ENCODE measurements at regions not wholly inside any gene's neighbourhood (a gene's known extent, or its start where the extent isn't known, plus 50 kb on each side); places are given as distances from the start of the nearest gene placed in this dataset.
A peak's percentile ranks its signal among the peaks of the same experiment; 100 is the strongest.
"Not testable (repeated sequence)": the region's sequence is repeated elsewhere in the genome, so short reads cannot be mapped to it uniquely, and the experiment has no call there.

DNA sequence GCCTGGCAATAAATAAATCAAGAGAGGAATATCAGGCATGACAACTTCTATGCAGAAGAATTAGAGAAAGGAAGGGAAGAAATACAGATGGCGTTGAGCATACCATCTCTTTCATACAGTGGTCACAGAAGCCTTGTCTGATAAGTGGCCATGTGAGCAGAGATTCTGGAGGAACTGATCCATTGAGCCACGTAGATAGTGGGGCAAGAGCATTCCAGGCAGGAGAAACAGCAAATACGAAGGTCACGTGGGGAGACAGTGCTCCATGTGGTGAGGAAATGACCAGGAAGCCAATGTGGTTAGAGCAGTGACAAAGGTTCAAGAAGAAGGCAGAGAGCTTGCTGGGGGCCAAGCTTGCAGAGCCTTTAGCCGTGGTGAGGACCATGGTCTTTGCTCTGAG is 226.7 kb upstream of the NOCT start:
- Mint-ChIP-seq H3K27me3 (no peaks in the 10 kb centered on the region), H3K27ac (no peak overlapping the region), H3K4me3 (no peak overlapping the region), H3K9me3 (no peaks in the 10 kb centered on the region), H3K4me1 (ENCODE audit: unreplicated experiment) (no peaks in the 10 kb centered on the region), H3K36me3 (no peaks in the 10 kb centered on the region)
- no peak for TF ChIP-seq CTCF (conservative IDR thresholded peaks at IDR 0.05)
- DNase-seq (ENCODE audit: extremely low spot score, unreplicated experiment) = no peak

- no peak for DNase-seq (ENCODE audit: extremely low spot score, unreplicated experiment)
- no peak for TF ChIP-seq CTCF (conservative IDR thresholded peaks at IDR 0.05)
- Mint-ChIP-seq H3K4me1 (ENCODE audit: unreplicated experiment) (no peaks in the 10 kb centered on the region), H3K36me3 (no peaks in the 10 kb centered on the region), H3K9me3 (no peaks in the 10 kb centered on the region), H3K27ac (no peak overlapping the region), H3K27me3 (no peaks in the 10 kb centered on the region), H3K4me3 (no peak overlapping the region)
These were observed 227.3 kb upstream of the NOCT start for GRCh38 chr4:138788267-138788790.

- not testable (repeated sequence) for H3K9me3 Mint-ChIP-seq; H3K27me3 Mint-ChIP-seq; H3K27ac Mint-ChIP-seq; H3K36me3 Mint-ChIP-seq; DNase-seq (ENCODE audit: extremely low spot score, unreplicated experiment); H3K4me3 Mint-ChIP-seq
- peaks cover 12% of the 10 kb centered on the region for H3K4me1 Mint-ChIP-seq (ENCODE audit: unreplicated experiment)
These were observed 235.8 kb upstream of the NOCT start for GRCh38 chr4:138779761-138780160.

DNA sequence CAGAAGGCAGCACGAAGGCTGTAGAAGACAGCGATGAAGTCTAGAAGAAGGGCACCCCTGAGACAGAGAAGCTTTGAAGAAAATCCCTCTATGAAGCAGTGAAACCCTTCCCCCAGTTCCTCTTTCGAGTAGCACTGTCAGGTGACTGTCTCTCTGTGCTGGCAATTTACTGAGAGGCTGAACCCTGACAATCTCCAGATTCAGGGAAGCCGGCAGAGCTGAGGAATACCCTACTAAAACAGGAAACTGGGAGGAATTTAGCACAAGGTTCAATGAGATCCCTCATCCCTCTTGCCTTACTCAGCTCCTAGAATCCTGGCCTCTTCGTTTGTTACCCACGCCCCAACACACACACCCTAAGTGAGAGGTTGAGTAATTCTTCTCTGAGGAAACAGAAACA is 239.7 kb upstream of the NOCT start:
- peaks cover 1% of the 10 kb centered on the region for H3K9me3 Mint-ChIP-seq
- H3K4me1 Mint-ChIP-seq (ENCODE audit: unreplicated experiment) = peaks cover 15% of the 10 kb centered on the region
- H3K27ac Mint-ChIP-seq = peak overlapping the region; percentile 30
- H3K4me3 Mint-ChIP-seq = no peak overlapping the region
- no peaks in the 10 kb centered on the region for H3K36me3 Mint-ChIP-seq
- DNase-seq (ENCODE audit: extremely low spot score, unreplicated experiment) = no peak
- TF ChIP-seq CTCF (conservative IDR thresholded peaks at IDR 0.05) = no peak
- H3K27me3 Mint-ChIP-seq = no peaks in the 10 kb centered on the region

- Mint-ChIP-seq H3K27me3 (no peaks in the 10 kb centered on the region), H3K4me3 (no peak overlapping the region), H3K27ac (peak overlapping the region; percentile 30), H3K36me3 (no peaks in the 10 kb centered on the region), H3K4me1 (ENCODE audit: unreplicated experiment) (peaks cover 15% of the 10 kb centered on the region), H3K9me3 (peaks cover 4% of the 10 kb centered on the region)
- DNase-seq (ENCODE audit: extremely low spot score, unreplicated experiment) = no peak
- TF ChIP-seq CTCF (conservative IDR thresholded peaks at IDR 0.05) = no peak
These were observed 240.1 kb upstream of the NOCT start for GRCh38 chr4:138775489-138775888.

DNA sequence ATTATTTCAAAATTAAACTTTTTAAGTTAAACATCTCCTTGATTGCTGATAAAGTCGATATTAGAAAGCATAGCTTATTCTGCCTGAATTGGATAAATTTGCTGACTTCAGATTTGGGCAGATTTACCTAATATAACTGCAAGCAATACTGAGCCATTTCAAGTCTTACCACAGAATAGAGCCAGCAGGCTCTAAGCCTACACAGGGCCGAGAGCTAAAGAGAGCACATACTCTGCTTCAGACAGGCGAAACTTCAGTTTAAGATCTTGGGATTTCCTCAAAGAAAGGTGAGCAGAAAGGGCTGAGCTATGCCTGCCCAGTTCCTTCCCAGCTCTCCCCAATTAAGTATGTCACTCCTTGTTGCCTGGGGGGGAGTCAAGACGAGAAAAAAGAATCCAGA is 240.6 kb upstream of the NOCT start:
- Mint-ChIP-seq H3K36me3 (no peaks in the 10 kb centered on the region), H3K27me3 (no peaks in the 10 kb centered on the region), H3K9me3 (peaks cover 4% of the 10 kb centered on the region), H3K4me3 (no peak overlapping the region), H3K4me1 (ENCODE audit: unreplicated experiment) (peaks cover 15% of the 10 kb centered on the region), H3K27ac (no peak overlapping the region)
- no peak for DNase-seq (ENCODE audit: extremely low spot score, unreplicated experiment)
- no peak for TF ChIP-seq CTCF (conservative IDR thresholded peaks at IDR 0.05)

GRCh38 chr4:138774125-138774524 is 241.5 kb upstream of the NOCT start:
- H3K9me3 Mint-ChIP-seq; DNase-seq (ENCODE audit: extremely low spot score, unreplicated experiment); H3K27ac Mint-ChIP-seq: not testable (repeated sequence)

More at GRCh38 chr4:138774125-138774524, 241.5 kb upstream of the NOCT start:
- not testable (repeated sequence) for H3K36me3 Mint-ChIP-seq, H3K27me3 Mint-ChIP-seq, H3K4me3 Mint-ChIP-seq
- peaks cover 15% of the 10 kb centered on the region for H3K4me1 Mint-ChIP-seq (ENCODE audit: unreplicated experiment)

Measured in type B pancreatic cell (in vitro differentiated cells).